Nephron (organoid): ENCODE measurements at regions not wholly inside any gene's neighbourhood (a gene's known extent, or its start where the extent isn't known, plus 50 kb on each side); places are given as distances from the start of the nearest gene placed in this dataset.

Experiments used
- H3K27ac Mint-ChIP-seq, 3 experiments: 2 replicates each; pipeline ENCODE4 v1.8.0; 2020; ENCODE audit warnings: mixed read lengths in 3 of 3, mild to moderate bottlenecking in 2 of 3, moderate library complexity in 1 of 3
- H3K27me3 Mint-ChIP-seq: 2 replicates; pipeline ENCODE4 v1.8.0; 2021; ENCODE audit warnings: low read depth, mild to moderate bottlenecking, moderate library complexity, mixed read lengths
- H3K36me3 Mint-ChIP-seq: 2 replicates; pipeline ENCODE4 v1.8.0; 2020; ENCODE audit warnings: low read depth, mixed read lengths
- H3K4me1 Mint-ChIP-seq: 2 replicates; pipeline ENCODE4 v1.8.0; 2020; ENCODE audit warnings: mixed read lengths
- H3K4me3 Mint-ChIP-seq, 3 experiments: 2 replicates each; pipeline ENCODE4 v1.8.0; 2020; ENCODE audit warnings: mild to moderate bottlenecking in 3 of 3, mixed read lengths in 3 of 3, moderate library complexity in 2 of 3
- H3K9me3 Mint-ChIP-seq: 2 replicates; pipeline ENCODE4 v1.8.0; 2020; ENCODE audit warnings: mixed read lengths
- TF ChIP-seq, protein P1 (sequence below), 3 experiments: fragments of 200-600 bp; sonication (generic); IDR thresholded peaks; one replicate each; pipeline ENCODE4 v1.5.0; 2021; ENCODE audit warnings: antibody characterized with exemption in 3 of 3; ENCODE audit not compliant: unreplicated experiment in 3 of 3

DNA sequence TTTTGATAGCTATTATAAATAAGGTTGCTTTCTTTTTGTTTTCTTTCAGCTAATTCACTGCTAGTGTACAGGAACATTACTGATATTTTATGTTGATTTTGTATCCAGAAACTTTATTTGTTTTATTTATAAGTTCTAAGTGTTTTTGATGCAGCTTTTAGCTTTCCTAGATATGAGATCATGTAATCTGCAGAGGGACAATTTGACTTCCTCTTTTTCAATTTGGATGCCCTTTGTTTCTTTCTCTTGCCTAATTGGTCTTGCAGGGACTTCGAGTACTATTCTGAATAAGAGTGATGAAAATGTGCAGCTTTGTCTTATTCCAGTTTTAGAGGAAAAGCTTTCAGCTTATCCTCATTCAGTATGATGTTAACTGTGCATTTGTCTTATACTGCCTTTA, 643.4 kb upstream of the CDH2 start:
- Mint-ChIP-seq H3K36me3 (no peaks in the 10 kb centered on the region), H3K9me3 (no peaks in the 10 kb centered on the region), H3K4me3 (no peak overlapping the region), H3K27ac (no peak overlapping the region), H3K27me3 (no peaks in the 10 kb centered on the region), H3K4me1 (no peaks in the 10 kb centered on the region)
- TF ChIP-seq, protein P1, sequence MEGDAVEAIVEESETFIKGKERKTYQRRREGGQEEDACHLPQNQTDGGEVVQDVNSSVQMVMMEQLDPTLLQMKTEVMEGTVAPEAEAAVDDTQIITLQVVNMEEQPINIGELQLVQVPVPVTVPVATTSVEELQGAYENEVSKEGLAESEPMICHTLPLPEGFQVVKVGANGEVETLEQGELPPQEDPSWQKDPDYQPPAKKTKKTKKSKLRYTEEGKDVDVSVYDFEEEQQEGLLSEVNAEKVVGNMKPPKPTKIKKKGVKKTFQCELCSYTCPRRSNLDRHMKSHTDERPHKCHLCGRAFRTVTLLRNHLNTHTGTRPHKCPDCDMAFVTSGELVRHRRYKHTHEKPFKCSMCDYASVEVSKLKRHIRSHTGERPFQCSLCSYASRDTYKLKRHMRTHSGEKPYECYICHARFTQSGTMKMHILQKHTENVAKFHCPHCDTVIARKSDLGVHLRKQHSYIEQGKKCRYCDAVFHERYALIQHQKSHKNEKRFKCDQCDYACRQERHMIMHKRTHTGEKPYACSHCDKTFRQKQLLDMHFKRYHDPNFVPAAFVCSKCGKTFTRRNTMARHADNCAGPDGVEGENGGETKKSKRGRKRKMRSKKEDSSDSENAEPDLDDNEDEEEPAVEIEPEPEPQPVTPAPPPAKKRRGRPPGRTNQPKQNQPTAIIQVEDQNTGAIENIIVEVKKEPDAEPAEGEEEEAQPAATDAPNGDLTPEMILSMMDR (IDR thresholded peaks at IDR 0.05; ENCODE audit: unreplicated experiment in 3 of 3) = no peak

DNA sequence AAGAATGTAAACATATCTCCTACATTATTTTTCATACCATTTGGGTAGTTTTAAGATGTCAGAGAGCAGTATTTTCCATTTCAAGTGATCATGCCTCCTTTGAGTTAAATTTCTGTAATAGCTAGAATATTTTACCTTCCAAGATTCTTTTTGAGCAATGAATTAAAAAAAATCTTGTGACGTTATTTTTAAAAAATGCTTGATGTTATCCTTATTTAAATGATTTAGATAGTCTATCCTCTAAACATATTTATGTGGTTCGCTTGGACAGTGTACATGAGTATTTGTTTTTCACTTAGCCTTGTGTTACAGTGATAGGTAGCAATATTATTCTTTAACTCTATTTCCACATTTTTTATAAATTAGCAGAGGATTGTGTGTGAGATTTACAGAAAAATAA, 639.2 kb upstream of the CDH2 start:
- no peaks in the 10 kb centered on the region for H3K4me1 Mint-ChIP-seq
- no peaks in the 10 kb centered on the region for H3K36me3 Mint-ChIP-seq
- no peaks in the 10 kb centered on the region for H3K9me3 Mint-ChIP-seq
- TF ChIP-seq, protein P1 (IDR thresholded peaks at IDR 0.05; ENCODE audit: unreplicated experiment in 3 of 3) = no peak
- H3K27ac Mint-ChIP-seq = no peak overlapping the region
- no peaks in the 10 kb centered on the region for H3K27me3 Mint-ChIP-seq
- no peak overlapping the region for H3K4me3 Mint-ChIP-seq

GRCh38 chr18:28814365-28814764, 637.4 kb upstream of the CDH2 start:
- H3K4me1 Mint-ChIP-seq = no peaks in the 10 kb centered on the region
- H3K4me3 Mint-ChIP-seq = no peak overlapping the region
- no peaks in the 10 kb centered on the region for H3K36me3 Mint-ChIP-seq
- no peak overlapping the region for H3K27ac Mint-ChIP-seq
- TF ChIP-seq, protein P1 (IDR thresholded peaks at IDR 0.05; ENCODE audit: unreplicated experiment in 3 of 3) = no peak
- H3K27me3 Mint-ChIP-seq = no peaks in the 10 kb centered on the region
- peaks cover 2% of the 10 kb centered on the region for H3K9me3 Mint-ChIP-seq

GRCh38 chr18:28808373-28808772, 631.4 kb upstream of the CDH2 start:
- Mint-ChIP-seq H3K4me1 (no peaks in the 10 kb centered on the region), H3K27me3 (no peaks in the 10 kb centered on the region), H3K9me3 (peaks cover 14% of the 10 kb centered on the region), H3K4me3 (no peak overlapping the region), H3K36me3 (no peaks in the 10 kb centered on the region), H3K27ac (no peak overlapping the region)
- TF ChIP-seq, protein P1 (IDR thresholded peaks at IDR 0.05; ENCODE audit: unreplicated experiment in 3 of 3) = no peak

- H3K4me1 Mint-ChIP-seq = no peaks in the 10 kb centered on the region
- no peak overlapping the region for H3K4me3 Mint-ChIP-seq
- no peak overlapping the region for H3K27ac Mint-ChIP-seq
- no peaks in the 10 kb centered on the region for H3K36me3 Mint-ChIP-seq
- H3K27me3 Mint-ChIP-seq = no peaks in the 10 kb centered on the region
- TF ChIP-seq, protein P1 (IDR thresholded peaks at IDR 0.05; ENCODE audit: unreplicated experiment in 3 of 3) = no peak
- H3K9me3 Mint-ChIP-seq = peaks cover 14% of the 10 kb centered on the region
Measured at GRCh38 chr18:28805491-28805890, 628.6 kb upstream of the CDH2 start.

- peaks cover 14% of the 10 kb centered on the region for H3K9me3 Mint-ChIP-seq
- H3K27me3 Mint-ChIP-seq = no peaks in the 10 kb centered on the region
- H3K4me1 Mint-ChIP-seq = no peaks in the 10 kb centered on the region
- no peak overlapping the region for H3K27ac Mint-ChIP-seq
- TF ChIP-seq, protein P1 (IDR thresholded peaks at IDR 0.05; ENCODE audit: unreplicated experiment in 3 of 3) = no peak
- no peaks in the 10 kb centered on the region for H3K36me3 Mint-ChIP-seq
- H3K4me3 Mint-ChIP-seq = no peak overlapping the region
Measured at GRCh38 chr18:28804512-28805202, 627.7 kb upstream of the CDH2 start.
